PFSK-1 (cell line): ENCODE measurements at regions not wholly inside any gene's neighbourhood (a gene's known extent, or its start where the extent isn't known, plus 50 kb on each side); places are given as distances from the start of the nearest gene placed in this dataset.

Source experiments
- REST ChIP-seq, 2 experiments: IDR thresholded peaks; 2 replicates each; pipeline versions ENCODE4 v1.6.1 to v1.8.0; 2011 to 2012; ENCODE audit warnings: low read depth in 2 of 2, low read length in 2 of 2, control low read depth in 1 of 2, inconsistent platforms in 1 of 2, mild to moderate bottlenecking in 1 of 2, moderate library complexity in 1 of 2; ENCODE audit not compliant: insufficient read depth in 1 of 2
- SIN3A ChIP-seq: IDR thresholded peaks from 2 replicates; pipeline ENCODE4 v1.6.1; 2012; ENCODE audit warnings: mild to moderate bottlenecking, low read length, moderate library complexity, borderline replicate concordance; ENCODE audit not compliant: insufficient read depth

DNA sequence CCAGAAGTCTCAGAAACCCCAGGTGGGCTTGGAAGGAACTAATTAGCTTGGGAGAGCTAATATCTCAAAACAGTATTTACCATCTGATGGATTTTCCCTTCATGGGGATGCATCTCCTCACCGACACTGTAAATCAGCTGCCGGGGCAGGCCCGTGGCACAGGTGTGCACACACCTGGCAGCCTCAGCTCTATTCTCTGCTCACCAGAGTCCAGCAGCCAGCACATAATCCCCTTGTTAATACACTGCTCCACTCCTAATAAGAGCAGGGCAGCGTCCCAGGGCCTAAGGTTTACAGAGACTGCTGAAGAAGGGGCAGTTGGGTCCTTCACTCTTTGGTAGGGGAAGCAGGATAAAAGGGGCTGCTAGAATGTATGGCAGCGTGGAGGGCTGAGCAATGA, 200.0 kb downstream of the TOMM20 start:
- no peak for TF ChIP-seq SIN3A
- no peak for TF ChIP-seq REST (IDR thresholded peaks at IDR 0.05; ENCODE audit: insufficient read depth in 1 of 2, low read depth in 2 of 2, low read length in 2 of 2)
